HG03457 (cell line): ENCODE measurements at regions not wholly inside any gene's neighbourhood (a gene's known extent, or its start where the extent isn't known, plus 50 kb on each side); places are given as distances from the start of the nearest gene placed in this dataset.
A peak's percentile ranks its signal among the peaks of the same experiment; 100 is the strongest.
"Not testable (repeated sequence)": the region's sequence is repeated elsewhere in the genome, so short reads cannot be mapped to it uniquely, and the experiment has no call there.

Source experiments
- ATAC-seq: cut with Tn5 transposase; IDR thresholded peaks from one replicate; pipeline ENCODE4 v1.9.1; 2021; ENCODE audit warnings: moderate number of reproducible peaks; ENCODE audit not compliant: unreplicated experiment

DNA sequence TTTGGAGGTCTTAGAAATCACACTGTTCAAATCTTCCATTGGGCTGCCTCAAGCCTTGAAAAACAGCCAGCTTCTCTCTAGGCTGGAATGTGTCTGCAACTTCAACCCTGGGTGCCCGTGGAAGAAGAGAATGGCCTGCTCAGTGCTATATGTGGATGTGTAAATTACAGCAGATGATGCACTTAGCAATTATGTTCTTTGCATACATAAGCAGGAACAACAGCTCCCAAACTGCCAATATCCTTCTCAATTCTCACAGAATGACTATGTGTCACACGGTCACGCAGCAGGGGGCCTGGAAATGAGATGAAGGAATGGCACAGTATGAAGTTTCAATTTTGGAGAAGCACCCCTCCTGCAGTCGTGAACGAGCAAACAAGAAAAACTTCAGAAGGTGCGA lies 175.2 kb upstream of the SMARCA2 start:
- ATAC-seq: no peak

DNA sequence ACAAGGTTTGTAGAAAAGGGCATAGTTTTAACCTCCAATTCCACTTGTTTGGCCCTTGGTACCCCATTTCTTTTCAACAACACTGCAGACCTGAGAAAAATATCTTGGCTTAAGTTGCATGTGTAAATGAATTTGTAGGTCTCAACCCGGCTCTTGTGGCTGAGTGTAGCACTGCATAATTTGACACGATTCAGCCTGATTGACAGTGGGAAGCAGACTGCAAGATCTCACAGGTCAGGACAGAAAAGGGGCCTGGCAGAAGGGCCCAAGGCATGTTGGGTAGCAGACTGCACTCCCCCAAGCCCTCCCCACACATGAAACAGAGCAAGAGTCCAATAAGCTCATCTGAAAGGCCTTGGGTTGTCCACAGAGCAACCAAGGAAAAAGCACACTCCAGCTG lies 169.7 kb upstream of the SMARCA2 start:
- ATAC-seq: no peak

DNA sequence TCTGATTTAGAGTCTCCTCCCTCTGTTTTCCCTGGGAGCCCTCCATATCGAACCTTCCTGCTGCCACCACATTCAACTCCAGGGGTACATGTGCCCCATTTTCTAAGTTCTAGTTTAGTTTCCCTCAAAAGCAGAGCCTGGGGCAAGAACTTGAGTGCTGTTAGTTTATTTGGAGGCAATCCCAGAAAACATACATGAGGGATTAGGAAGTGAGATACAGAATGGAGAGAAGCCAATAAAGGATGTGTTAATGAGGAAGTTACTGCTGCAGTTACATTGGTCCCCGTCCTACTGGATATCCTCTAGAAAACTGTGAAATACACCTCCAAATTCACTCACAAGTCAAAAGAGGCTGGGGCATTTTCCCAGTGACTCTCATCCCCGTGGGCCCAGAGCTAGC lies 159.4 kb upstream of the SMARCA2 start:
- ATAC-seq: no peak

DNA sequence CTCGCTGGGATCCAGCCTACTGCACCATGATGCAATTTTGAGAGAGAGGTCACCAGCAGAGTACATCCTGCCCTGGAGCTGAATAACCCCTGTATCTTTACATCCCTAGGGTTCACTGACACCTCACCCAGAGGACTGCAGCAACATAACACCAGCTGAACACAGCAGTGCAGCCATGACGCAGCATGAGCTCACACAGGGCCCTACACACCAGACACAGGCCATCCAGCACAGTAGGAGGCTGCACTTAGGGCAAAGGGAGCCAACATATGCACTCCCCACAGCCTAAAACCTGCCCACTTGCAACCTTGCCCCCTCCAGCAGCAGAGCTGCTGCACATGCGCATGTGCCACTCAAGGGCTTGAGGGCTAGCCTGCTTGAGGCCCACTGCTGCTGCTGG lies 157.3 kb upstream of the SMARCA2 start:
- ATAC-seq: no peak

DNA sequence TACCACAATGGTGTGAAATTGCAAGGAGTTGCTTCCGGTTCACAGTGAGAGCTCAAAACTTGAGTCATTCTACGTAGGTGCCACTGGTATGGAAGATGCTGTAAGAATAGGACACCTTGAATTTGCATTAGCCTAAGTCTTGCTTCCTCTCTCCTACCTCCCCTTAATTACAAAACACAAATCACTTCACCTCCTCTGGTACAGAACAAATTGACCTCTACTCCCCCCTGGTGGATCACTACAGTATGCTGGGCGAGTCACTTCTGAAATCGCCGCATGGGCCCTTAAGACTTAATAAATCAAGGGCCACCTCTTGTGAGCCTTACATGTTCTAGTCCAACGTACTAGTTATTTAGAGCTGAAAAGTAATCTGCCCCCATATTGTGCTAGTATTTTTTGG lies 145.3 kb upstream of the SMARCA2 start:
- peak; percentile 59 for ATAC-seq

DNA sequence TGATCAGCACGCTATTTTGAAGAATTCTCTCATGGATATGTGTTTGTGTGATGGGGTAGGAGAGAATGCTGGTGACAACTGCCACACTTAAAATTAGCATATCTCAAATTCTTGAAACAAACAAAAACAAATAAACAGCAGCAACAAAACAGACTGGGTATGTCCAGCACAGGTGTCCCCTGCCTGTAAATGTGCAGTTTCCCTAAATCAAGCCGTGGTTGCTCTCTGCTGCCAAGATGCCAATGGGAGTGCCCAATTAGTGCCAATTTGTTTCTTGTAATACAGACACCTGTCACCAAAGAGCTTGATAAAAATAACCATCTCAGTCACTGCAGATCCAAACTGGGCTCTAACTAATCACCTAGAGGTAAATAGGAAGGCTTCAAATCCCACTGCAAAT lies 144.2 kb upstream of the SMARCA2 start:
- ATAC-seq: no peak

DNA sequence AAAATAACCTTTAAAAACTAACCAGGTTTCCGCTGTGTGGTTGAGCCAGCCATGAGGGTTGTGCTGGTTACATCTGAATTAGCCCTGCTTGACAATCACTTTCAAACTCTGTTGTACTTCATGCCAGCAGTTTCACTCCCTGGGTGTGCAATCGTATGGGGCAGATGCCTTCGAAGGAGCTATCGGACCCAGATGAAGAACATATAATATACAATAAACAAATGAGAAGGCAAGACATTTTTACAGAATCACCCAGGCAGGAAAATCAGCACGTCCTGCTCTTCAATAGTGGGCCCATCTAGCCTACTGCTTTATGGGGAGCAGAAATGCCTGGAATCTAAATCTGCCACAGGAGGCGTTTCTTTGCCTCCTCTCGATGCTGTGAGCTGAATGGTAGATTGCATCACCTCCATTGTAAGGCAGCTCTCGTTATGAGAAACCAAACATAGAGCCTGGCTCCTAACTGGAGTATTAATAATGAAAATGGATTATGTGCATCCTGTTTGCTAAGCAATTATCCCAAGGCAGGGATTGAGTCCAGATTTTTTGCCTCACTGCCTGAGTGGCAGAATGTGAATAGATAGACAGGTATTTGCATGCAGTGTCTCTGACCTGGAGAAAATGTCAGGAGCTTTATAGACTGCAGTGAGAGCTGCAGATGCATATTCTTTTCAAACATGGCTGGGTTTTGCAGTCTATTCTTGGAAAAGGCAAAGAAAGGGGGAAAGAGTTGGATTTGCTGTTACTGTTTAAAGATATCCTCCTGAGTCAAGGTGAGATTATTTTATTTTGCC lies 143.3 kb upstream of the SMARCA2 start:
- ATAC-seq: no peak

DNA sequence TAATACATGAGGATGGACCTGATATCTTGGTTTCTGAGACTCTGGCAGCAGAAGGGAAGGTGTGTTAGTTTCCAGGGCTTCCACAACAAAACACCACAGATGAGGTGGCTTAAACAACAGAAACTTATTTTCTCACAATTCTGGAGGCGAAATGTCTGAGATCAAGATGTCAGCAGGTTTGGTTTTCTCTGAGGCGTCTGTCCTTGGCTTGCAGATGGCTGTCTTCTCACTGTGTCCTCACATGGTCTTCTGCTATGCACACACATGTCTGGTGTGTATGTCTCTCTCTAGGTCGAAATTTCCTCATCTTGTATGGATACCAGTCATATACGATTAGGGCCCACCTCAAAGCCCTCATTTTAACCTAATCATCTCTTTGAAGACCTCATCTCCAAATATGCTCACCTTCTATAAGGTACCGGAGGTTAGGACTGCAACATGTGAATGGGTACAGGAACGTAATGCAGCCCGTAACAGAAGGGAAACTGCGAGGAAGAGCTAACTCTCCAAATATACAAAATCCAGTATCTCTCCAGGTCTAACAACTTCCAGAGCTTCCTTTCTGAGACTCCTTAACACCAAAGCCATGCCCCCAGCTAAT lies 139.8 kb upstream of the SMARCA2 start:
- no peak for ATAC-seq

DNA sequence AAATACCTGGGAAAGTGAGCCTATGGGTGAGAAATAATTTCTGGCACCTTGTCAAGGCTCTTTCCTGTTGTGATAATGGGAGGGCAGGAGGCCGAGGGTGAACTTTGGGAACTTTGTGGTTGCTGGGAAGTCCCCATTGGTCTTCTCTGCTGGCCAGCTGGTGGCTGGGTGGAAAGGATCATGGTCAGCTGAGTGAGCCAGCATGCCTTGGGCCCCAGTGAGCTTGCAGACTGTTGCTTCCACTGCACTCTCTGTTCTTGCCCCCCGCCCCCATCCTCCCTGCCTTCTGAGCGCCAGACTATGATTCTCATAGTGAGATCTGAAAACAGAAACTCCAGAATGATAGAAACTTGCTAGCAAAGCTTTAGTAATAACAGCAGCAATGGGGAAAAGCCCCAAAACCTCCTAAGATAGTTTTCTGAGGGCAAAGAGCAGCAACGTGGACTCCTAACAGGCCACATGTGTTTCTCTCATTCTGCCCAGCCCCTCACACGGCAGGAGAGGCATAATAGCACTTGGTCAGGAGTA lies 139.2 kb upstream of the SMARCA2 start:
- peak; percentile 50 for ATAC-seq

DNA sequence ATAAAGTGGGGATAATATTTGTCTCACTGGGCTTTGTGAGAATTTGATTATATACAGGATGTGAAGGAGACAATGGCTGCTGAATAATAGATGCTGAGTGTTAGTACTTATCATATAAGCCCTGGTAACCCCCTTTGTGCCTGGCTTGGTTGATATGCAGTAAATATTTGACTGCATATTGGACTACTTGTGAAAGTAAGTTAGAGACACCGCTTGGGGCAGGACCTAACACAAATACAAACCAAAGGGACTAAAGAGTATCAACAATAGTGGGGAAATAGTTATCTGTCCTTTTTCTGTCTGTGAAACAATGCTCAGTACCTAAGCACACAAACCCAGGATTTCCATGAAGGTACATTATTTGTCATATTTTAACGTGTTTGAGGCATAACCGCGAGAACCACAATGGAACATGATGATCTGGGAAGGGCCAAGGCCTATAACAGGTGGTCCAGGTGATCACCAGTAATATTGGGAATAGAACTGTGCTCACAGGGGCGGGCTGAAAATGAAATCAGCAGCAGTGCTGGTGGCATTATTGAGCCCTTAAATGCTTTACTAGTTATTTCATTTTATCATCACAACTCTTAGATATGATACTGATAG lies 138.2 kb upstream of the SMARCA2 start:
- no peak for ATAC-seq

DNA sequence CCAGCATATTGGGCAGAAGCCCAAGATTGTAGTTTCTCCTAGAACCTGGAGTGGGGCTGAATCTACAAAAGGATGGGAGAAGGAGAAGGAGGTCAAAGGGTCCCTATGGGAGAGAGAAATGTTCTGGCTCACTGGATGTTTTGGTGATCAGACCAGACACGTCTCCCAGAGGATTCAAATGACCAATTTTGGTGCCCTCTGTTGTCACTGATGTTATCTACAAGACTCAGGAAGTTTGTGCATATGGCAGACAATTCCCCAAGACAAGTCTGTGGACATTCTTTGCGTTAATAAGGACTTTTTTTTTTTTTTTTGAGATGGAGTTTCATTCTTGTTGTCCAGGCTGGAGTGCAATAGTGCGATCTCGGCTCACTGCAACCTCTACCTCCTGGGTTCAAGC lies 137.2 kb upstream of the SMARCA2 start:
- no peak for ATAC-seq

DNA sequence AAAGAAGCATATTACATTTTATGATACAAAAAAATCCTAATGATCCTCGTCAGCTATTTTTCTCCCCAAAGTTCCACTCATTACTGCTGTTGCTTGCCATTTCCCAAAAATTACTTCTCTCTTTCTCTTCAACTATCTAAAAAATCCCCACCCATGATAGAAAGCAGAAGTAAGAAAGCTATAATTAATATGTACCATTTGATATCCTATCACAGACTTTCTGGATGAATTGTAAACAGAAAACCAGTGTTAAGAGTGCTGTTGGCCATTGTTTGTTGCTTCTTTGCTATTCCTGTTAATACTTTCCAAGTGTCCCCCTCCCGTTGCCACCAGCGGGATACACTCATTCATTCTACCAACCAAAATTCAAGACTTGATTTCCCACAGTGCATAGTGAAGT lies 136.3 kb upstream of the SMARCA2 start:
- no peak for ATAC-seq

DNA sequence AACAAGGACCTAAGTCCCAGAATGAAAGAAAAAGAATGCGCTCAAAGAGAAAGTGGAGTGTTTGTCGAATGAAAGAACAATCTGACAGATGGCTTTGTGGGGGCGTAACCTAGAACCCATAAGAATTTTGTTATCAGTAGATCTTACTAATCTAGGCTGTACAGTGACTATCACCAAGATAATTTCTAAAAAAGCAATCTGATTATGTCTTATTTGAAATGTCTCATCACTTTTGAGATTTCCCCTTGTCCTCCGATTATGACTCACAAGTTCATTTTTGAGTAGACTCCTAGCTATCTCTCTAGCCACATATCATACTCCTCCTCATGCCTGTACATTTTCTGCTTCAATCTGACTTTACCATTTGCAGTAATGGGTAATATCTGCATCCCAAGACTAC lies 135.6 kb upstream of the SMARCA2 start:
- peak; percentile 26 for ATAC-seq

DNA sequence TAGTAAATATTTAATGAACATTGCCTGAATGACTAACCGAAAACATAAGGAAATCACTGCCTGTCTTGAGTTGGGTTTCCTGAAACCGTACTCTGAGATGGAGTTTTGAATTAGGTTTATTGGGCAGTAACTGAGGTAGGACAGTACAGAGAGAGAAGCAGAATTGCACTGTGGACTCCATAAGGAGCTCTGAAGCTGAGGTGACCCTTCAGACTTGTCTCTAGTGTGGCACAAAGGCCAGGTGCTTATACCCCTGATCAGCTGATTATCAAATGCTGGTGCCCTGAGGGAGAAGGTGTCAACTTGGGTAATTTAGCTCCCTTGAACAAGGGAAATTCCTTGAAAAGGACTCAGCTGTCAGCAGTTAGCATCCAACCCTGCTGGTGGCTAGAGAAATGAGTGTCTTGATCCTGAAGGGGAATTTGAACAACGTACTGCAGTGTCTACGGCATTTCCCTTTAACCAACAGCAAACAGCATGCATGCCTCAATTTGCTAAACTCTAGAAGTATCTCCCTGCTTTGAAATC lies 135.0 kb upstream of the SMARCA2 start:
- ATAC-seq: peak; percentile 18

DNA sequence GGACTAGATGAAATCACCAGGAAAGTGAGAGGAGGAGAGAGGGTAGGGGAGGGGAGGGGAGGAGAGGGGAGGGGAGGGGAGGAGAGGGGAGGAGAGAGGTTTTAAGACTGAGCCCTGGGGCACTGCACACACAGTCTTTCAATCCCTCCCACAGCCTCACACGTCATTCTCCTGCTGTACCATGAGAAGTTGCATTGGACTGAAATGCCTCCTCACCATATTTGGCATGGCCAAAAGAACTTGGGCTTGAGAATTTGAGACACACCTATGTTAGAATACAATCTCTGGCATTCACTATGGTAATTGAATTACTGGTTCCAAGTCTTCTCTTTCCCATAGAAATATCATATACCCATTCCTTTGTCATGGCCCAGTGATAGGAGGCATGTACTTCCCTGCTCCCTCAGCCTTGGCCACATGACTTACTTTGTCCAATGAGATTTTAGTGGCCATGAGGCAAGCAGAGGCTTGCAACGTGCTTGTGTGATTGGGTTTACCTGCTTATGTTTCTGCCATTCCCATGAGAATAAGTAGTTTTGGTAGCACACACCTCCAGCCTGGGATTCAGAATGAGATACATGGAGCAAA lies 133.3 kb upstream of the SMARCA2 start:
- no peak for ATAC-seq

DNA sequence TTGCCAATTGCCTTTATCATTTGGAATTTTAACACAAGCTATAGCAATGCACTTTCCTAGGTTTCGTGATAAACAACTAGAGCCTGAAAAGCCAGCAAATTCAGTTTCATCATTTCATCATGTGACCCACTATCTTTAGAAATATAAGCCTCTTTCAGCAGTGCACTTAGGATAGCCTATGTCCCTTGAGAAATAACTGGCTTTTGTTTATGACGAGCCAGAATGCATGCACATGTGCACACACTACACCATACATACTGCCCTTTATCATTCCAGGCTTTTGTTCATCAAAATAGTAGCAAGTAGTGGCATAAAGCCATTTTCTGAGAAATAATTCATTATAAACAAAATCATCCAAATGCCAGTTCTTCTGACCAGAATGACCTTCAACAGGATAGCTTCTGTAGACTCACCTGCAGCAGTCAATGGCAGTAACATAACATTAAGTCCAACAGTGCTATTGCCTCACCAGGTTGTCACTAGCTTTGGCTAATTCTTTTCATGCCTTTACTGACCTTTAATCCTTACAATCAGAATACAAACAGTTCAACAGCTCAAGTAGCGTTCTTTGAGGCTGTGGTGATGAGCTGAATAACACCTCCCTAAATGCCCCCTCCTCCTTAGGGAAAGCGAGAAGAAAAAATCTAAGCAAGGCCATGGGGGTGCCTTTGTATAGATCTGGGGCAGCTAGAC lies 132.3 kb upstream of the SMARCA2 start:
- no peak for ATAC-seq

DNA sequence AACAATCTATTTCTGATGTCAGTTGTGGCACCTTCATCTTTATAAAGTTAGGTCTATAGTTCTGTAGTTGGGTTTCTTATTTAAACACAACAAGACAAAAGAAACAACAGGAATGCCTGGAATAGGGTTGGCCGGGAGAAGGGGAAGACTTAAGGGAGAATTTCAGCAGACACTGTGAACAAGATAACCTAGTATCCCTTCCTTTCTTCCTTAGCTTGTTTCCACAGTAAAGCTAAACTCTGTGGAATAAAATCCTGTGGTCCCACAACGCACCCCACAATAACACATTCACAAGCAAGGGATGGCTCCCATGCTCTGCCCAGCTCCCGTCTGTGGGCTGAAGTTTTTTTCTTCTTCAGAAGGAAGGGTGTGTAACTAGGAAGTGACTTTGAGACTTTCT lies 124.9 kb upstream of the SMARCA2 start:
- ATAC-seq: no peak

DNA sequence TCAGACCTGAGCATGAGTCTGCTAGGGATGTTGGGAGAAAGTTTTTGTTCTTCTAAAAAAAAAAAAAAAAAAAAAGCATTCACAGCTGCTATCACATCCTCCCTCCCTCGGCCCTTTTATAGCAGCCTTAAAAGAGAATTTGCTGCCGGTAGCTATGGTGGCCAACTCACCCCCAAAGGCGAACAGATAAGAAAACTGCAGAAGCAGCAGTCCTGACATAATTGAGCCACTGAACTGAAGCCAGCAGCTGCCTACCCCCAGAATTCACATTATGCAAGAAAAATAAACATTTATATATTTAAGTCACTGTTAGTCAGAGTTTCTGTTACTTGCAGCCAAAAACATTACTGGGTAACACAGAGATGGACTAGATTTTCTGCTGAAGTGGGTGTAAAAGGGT lies 124.3 kb upstream of the SMARCA2 start:
- no peak for ATAC-seq

DNA sequence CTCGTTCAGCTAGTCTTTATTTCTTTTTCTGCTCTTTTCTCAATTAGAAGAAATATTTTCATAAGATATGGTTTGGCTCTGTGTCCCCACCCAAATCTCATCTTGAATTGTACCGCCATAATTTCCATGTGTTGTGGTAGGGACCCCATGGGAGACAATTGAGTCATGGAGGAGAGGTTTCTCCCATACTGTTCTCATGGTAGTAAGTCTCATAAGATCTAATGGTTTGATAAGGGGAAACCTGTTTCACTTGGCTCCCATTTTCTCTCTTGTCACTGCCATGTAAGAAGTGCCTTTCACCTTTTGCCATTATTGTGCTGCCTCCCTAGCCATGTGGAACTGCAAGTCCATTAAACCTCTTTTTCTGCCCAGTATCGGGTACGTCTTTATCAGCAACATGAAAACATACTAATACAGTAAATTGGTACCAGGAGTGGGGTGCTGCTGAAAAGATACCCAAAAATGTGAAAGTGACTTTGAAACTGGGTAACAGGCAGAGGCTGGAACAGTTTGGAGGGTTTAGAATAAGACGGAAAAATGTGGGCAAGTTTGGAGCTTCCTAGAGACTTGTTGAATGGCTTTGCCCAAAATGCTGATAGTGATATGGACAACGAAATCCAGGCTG lies 112.0 kb upstream of the SMARCA2 start:
- not testable (repeated sequence) for ATAC-seq

DNA sequence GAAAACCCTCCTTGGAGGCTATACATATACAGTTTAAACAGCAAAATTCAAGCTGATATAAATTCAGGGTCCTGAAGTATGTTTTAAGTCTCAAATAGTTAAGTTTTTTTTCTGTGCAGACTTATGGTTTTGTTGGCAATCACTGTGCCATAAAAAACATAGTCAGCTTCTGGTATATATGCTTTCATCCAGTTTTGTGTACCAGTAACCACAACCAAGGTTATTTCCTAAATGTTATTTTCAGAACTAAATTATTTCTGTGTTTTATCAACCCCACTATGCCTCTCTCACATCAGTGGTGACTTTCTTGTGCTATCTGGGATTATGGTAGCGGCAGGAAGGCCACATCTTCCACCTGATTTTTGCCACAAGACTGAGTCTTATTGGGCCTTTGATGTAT lies 107.7 kb upstream of the SMARCA2 start:
- ATAC-seq: no peak
